WTC11 (cell line): ENCODE measurements at regions not wholly inside any gene's neighbourhood (a gene's known extent, or its start where the extent isn't known, plus 50 kb on each side); places are given as distances from the start of the nearest gene placed in this dataset.

Experiments
- ATAC-seq: fragments of 200-7000 bp; cut with Tn5 transposase; 2 replicates; pipeline ENCODE4 v1.10.0; 2021; ENCODE audit warnings: mild to moderate bottlenecking, moderate library complexity
- CTCF ChIA-PET: fragments of 300-600 bp; sonication (Branson Sonifier 250); formaldehyde crosslinking; loops from one replicate; lab custom pipeline; 2021; ENCODE audit warnings: antibody characterized with exemption; lab: Charles Lee
- POLR2A ChIA-PET: fragments of 350-600 bp; sonication (Branson Sonifier 250); formaldehyde crosslinking; loops from one replicate; lab custom pipeline; 2021; ENCODE audit warnings: antibody characterized with exemption; lab: Charles Lee
- DNase-seq: peaks from one replicate; pipeline ENCODE4 v3.0.0; 2021; ENCODE audit warnings: low spot score
- H3K27ac Mint-ChIP-seq: 2 replicates; pipeline ENCODE4 v1.8.0; 2021; ENCODE audit warnings: mixed read lengths
- H3K27me3 Mint-ChIP-seq: 2 replicates; pipeline ENCODE4 v1.8.0; 2021; ENCODE audit warnings: low read depth, mild to moderate bottlenecking, moderate library complexity, mixed read lengths
- H3K36me3 Mint-ChIP-seq: 2 replicates; pipeline ENCODE4 v1.8.0; 2021; ENCODE audit warnings: mixed read lengths
- H3K4me1 Mint-ChIP-seq: 2 replicates; pipeline ENCODE4 v1.8.0; 2022; ENCODE audit warnings: mixed read lengths
- H3K4me3 Mint-ChIP-seq: 2 replicates; pipeline ENCODE4 v1.8.0; 2021; ENCODE audit warnings: mild to moderate bottlenecking, moderate library complexity, mixed read lengths
- H3K9me3 Mint-ChIP-seq: 2 replicates; pipeline ENCODE4 v1.8.0; 2021; ENCODE audit warnings: mixed read lengths
- CREB1 ChIP-seq: sonication (generic); formaldehyde crosslinking; IDR thresholded peaks from 2 replicates; pipeline ENCODE4 v1.8.0; 2023; ENCODE audit warnings: mild to moderate bottlenecking, missing genetic modification reagents
- CREM ChIP-seq: sonication (generic); formaldehyde crosslinking; IDR thresholded peaks from 2 replicates; pipeline ENCODE4 v1.8.1; 2022; ENCODE audit warnings: mild to moderate bottlenecking, missing genetic modification reagents, moderate library complexity
- EMX1 ChIP-seq: fragments of 250-450 bp; sonication (Bioruptor Pico); IDR thresholded peaks from 2 replicates; pipeline ENCODE4 v1.8.0; 2021; ENCODE audit warnings: mild to moderate bottlenecking
- ESRRA ChIP-seq: sonication (generic); formaldehyde crosslinking; IDR thresholded peaks from 2 replicates; pipeline ENCODE4 v1.8.1; 2022; ENCODE audit warnings: mild to moderate bottlenecking, missing genetic modification reagents, borderline replicate concordance
- FOXP1 ChIP-seq: sonication (generic); formaldehyde crosslinking; IDR thresholded peaks from 2 replicates; pipeline ENCODE4 v1.8.0; 2022; ENCODE audit warnings: missing genetic modification reagents, mild to moderate bottlenecking, moderate library complexity, borderline replicate concordance
- GABPB1 ChIP-seq: sonication (generic); formaldehyde crosslinking; IDR thresholded peaks from 2 replicates; pipeline ENCODE4 v1.8.1; 2023; ENCODE audit warnings: mild to moderate bottlenecking, missing genetic modification reagents
- GTF2I ChIP-seq: fragments of 250-450 bp; sonication (Bioruptor Pico); conservative IDR thresholded peaks from 2 replicates; pipeline ENCODE4 v1.4.0; 2021; ENCODE audit warnings: mild to moderate bottlenecking
- IRF2 ChIP-seq: sonication (generic); formaldehyde crosslinking; IDR thresholded peaks from 2 replicates; pipeline ENCODE4 v1.8.0; 2022; ENCODE audit warnings: low read depth, missing genetic modification reagents, borderline replicate concordance
- MYBL2 ChIP-seq: sonication (generic); formaldehyde crosslinking; IDR thresholded peaks from 2 replicates; pipeline ENCODE4 v1.8.1; 2023; ENCODE audit warnings: mild to moderate bottlenecking, moderate library complexity, missing genetic modification reagents
- NFATC4 ChIP-seq: fragments of 250-450 bp; sonication (Bioruptor Pico); IDR thresholded peaks from 2 replicates; pipeline ENCODE4 v1.9.0; 2021; ENCODE audit warnings: mild to moderate bottlenecking
- NFYB ChIP-seq: sonication (generic); formaldehyde crosslinking; conservative IDR thresholded peaks from 2 replicates; pipeline ENCODE4 v1.8.0; 2022; ENCODE audit warnings: low read depth, missing genetic modification reagents
- NR1H2 ChIP-seq: sonication (generic); formaldehyde crosslinking; IDR thresholded peaks from 2 replicates; pipeline ENCODE4 v1.9.0; 2021; ENCODE audit warnings: mild to moderate bottlenecking, moderate library complexity, missing genetic modification reagents
- NR3C1 ChIP-seq: sonication (generic); formaldehyde crosslinking; conservative IDR thresholded peaks from 2 replicates; pipeline ENCODE4 v1.8.1; 2023; ENCODE audit warnings: low read depth, mild to moderate bottlenecking, missing genetic modification reagents
- OVOL2 ChIP-seq: fragments of 250-450 bp; sonication (Bioruptor Pico); IDR thresholded peaks from 2 replicates; pipeline ENCODE4 v1.9.0; 2021; ENCODE audit warnings: mild to moderate bottlenecking, borderline replicate concordance
- SP1 ChIP-seq: sonication (generic); formaldehyde crosslinking; conservative IDR thresholded peaks from 2 replicates; pipeline ENCODE4 v1.8.1; 2022; ENCODE audit warnings: missing genetic modification reagents
- ZNF232 ChIP-seq: sonication (generic); formaldehyde crosslinking; IDR thresholded peaks from 2 replicates; pipeline ENCODE4 v1.8.0; 2022; ENCODE audit warnings: mild to moderate bottlenecking, missing genetic modification reagents
- TF ChIP-seq, protein P1 (sequence below): fragments of 200-600 bp; IDR thresholded peaks from 2 replicates; pipeline ENCODE4 v1.8.0; 2022; ENCODE audit warnings: antibody characterized with exemption
- TF ChIP-seq, protein P2 (sequence below): sonication (generic); formaldehyde crosslinking; IDR thresholded peaks from 2 replicates; pipeline ENCODE4 v1.8.0; 2022; ENCODE audit warnings: mild to moderate bottlenecking, missing genetic modification reagents
- TF ChIP-seq, protein P3 (sequence below): sonication (generic); formaldehyde crosslinking; IDR thresholded peaks from 2 replicates; pipeline ENCODE4 v1.8.1; 2022; ENCODE audit warnings: missing genetic modification reagents, borderline replicate concordance
- TF ChIP-seq, protein P4 (sequence below): fragments of 250-450 bp; sonication (Bioruptor Pico); conservative IDR thresholded peaks from 2 replicates; pipeline ENCODE4 v1.9.0; 2021; ENCODE audit warnings: mild to moderate bottlenecking
- TF ChIP-seq, protein P5 (sequence below): sonication (generic); formaldehyde crosslinking; conservative IDR thresholded peaks from 2 replicates; pipeline ENCODE4 v1.8.1; 2023; ENCODE audit warnings: mild to moderate bottlenecking, low read depth, missing genetic modification reagents, moderate library complexity

- CTCF ChIA-PET, result interaction anchor here (1.1 kb wide), 1 partner anchor 134 kb away, joined by 3 read pairs; no protein-coding TSS in a partner anchor
- peaks cover 4% of the 10 kb centered on the region; the same call in 1 of the 2 replicates for H3K27me3 Mint-ChIP-seq
- H3K9me3 Mint-ChIP-seq, result peaks cover 3% of the 10 kb centered on the region; the same call in 1 of the 2 replicates
- TF ChIP-seq GABPB1 (CRISPR knock-in tag), result no peak
- TF ChIP-seq NFATC4 (CRISPR knock-in tag), result no peak
- no peak for TF ChIP-seq MYBL2 (CRISPR knock-in tag)
- TF ChIP-seq, all 79 proteins: peak for 0
- no peaks in the 10 kb centered on the region for H3K36me3 Mint-ChIP-seq
- ATAC-seq, result no peak
- no peak for DNase-seq
- H3K4me3 Mint-ChIP-seq, result no peak overlapping the region
- no peaks in the 10 kb centered on the region for H3K4me1 Mint-ChIP-seq
- H3K27ac Mint-ChIP-seq, result no peak overlapping the region
- POLR2A ChIA-PET, result no interaction called here
Measured at GRCh38 chr12:108046650-108047049, 82.4 kb upstream of the WSCD2 start.

DNA sequence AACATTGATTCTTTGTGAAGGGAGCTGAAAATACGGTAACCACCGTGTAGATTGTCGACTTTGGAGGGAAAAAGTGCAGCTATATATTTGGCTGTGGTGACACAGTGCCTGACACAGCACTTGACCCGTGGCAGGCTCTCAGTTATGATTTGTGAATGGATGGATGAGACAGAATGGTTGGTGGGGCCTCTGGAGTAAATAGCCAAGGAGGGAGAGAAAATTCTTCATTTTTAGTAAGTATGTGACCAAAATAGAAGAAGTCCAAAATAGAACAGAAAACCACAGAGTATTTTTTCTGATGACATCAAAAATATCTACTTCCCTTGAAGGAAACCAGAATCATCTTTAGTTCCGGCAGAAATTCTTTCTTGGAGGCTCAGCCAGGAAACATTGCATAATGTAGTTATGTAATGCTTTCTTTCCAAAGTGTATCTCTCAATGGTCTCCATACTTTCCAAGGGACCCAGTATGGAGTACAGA is 82.0 kb upstream of the WSCD2 start:
- TF ChIP-seq, protein P1, sequence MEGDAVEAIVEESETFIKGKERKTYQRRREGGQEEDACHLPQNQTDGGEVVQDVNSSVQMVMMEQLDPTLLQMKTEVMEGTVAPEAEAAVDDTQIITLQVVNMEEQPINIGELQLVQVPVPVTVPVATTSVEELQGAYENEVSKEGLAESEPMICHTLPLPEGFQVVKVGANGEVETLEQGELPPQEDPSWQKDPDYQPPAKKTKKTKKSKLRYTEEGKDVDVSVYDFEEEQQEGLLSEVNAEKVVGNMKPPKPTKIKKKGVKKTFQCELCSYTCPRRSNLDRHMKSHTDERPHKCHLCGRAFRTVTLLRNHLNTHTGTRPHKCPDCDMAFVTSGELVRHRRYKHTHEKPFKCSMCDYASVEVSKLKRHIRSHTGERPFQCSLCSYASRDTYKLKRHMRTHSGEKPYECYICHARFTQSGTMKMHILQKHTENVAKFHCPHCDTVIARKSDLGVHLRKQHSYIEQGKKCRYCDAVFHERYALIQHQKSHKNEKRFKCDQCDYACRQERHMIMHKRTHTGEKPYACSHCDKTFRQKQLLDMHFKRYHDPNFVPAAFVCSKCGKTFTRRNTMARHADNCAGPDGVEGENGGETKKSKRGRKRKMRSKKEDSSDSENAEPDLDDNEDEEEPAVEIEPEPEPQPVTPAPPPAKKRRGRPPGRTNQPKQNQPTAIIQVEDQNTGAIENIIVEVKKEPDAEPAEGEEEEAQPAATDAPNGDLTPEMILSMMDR, result no peak
- TF ChIP-seq OVOL2 (CRISPR knock-in tag) (no peak), ZNF232 (CRISPR knock-in tag) (no peak), FOXP1 (CRISPR knock-in tag) (no peak), ESRRA (CRISPR knock-in tag) (no peak), GABPB1 (CRISPR knock-in tag) (no peak), GTF2I (CRISPR knock-in tag) (no peak), SP1 (CRISPR knock-in tag) (no peak), NFYB (CRISPR knock-in tag) (no peak), NR3C1 (CRISPR knock-in tag) (no peak), EMX1 (CRISPR knock-in tag) (no peak), IRF2 (CRISPR knock-in tag) (no peak), CREB1 (CRISPR knock-in tag) (no peak), CREM (CRISPR knock-in tag) (no peak), NR1H2 (CRISPR knock-in tag) (no peak)
- TF ChIP-seq, protein P2, sequence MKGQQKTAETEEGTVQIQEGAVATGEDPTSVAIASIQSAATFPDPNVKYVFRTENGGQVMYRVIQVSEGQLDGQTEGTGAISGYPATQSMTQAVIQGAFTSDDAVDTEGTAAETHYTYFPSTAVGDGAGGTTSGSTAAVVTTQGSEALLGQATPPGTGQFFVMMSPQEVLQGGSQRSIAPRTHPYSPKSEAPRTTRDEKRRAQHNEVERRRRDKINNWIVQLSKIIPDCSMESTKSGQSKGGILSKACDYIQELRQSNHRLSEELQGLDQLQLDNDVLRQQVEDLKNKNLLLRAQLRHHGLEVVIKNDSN, result no peak
- TF ChIP-seq, protein P3, sequence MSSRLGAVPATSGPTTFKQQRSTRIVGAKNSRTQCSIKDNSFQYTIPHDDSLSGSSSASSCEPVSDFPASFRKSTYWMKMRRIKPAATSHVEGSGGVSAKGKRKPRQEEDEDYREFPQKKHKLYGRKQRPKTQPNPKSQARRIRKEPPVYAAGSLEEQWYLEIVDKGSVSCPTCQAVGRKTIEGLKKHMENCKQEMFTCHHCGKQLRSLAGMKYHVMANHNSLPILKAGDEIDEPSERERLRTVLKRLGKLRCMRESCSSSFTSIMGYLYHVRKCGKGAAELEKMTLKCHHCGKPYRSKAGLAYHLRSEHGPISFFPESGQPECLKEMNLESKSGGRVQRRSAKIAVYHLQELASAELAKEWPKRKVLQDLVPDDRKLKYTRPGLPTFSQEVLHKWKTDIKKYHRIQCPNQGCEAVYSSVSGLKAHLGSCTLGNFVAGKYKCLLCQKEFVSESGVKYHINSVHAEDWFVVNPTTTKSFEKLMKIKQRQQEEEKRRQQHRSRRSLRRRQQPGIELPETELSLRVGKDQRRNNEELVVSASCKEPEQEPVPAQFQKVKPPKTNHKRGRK (CRISPR knock-in tag), result no peak
- TF ChIP-seq, protein P4, sequence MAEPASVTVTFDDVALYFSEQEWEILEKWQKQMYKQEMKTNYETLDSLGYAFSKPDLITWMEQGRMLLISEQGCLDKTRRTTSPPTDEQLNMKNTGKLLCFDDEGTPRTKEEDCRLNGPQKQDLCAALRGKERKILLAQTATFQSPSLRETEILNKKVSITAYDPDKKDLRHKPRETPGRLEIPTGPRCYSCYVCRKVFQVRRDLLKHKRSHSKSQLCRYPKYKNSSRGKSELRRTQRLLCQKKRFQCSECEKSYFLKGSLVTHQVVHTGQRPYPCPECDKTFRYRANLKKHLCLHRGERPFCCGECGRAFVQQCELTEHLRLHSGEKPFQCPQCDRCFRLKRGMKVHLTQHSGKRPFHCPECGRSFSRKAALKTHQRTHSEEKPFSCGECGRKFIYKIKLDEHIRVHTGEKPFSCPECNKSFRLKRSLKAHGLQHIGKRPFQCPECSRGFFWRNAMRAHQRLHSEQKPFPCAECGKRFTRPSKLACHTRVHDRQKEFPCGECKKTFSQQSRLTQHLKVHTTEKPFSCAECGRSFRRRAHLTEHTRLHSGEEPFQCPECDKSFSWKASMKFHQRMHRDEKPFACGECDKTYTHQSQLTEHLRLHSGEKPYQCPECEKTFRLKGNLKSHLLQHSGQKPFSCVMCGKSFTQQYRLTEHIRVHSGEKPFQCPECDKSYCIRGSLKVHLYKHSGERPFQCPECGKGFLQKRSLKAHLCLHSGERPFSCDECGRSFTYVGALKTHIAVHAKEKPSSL (CRISPR knock-in tag), result no peak
- TF ChIP-seq, protein P5, sequence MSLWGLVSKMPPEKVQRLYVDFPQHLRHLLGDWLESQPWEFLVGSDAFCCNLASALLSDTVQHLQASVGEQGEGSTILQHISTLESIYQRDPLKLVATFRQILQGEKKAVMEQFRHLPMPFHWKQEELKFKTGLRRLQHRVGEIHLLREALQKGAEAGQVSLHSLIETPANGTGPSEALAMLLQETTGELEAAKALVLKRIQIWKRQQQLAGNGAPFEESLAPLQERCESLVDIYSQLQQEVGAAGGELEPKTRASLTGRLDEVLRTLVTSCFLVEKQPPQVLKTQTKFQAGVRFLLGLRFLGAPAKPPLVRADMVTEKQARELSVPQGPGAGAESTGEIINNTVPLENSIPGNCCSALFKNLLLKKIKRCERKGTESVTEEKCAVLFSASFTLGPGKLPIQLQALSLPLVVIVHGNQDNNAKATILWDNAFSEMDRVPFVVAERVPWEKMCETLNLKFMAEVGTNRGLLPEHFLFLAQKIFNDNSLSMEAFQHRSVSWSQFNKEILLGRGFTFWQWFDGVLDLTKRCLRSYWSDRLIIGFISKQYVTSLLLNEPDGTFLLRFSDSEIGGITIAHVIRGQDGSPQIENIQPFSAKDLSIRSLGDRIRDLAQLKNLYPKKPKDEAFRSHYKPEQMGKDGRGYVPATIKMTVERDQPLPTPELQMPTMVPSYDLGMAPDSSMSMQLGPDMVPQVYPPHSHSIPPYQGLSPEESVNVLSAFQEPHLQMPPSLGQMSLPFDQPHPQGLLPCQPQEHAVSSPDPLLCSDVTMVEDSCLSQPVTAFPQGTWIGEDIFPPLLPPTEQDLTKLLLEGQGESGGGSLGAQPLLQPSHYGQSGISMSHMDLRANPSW, result no peak
- POLR2A ChIA-PET, result no interaction called here
- peaks cover 3% of the 10 kb centered on the region; the same call in 1 of the 2 replicates for H3K9me3 Mint-ChIP-seq
- no peak overlapping the region for H3K4me3 Mint-ChIP-seq
- CTCF ChIA-PET, result interaction anchor here (1.1 kb wide), 1 partner anchor 134 kb away, joined by 3 read pairs; no protein-coding TSS in a partner anchor
- H3K36me3 Mint-ChIP-seq, result no peaks in the 10 kb centered on the region
- ATAC-seq (no peak), DNase-seq (no peak)
- H3K27me3 Mint-ChIP-seq, result peaks cover 4% of the 10 kb centered on the region; the same call in 1 of the 2 replicates
- no peak overlapping the region for H3K27ac Mint-ChIP-seq
- 0 out of 2 replicates have a peak, but pooled peaks cover under 1% of the 10 kb centered on the region for H3K4me1 Mint-ChIP-seq
